GM12878 (cell line): ENCODE measurements at regions not wholly inside any gene's neighbourhood (a gene's known extent, or its start where the extent isn't known, plus 50 kb on each side); places are given as distances from the start of the nearest gene placed in this dataset.

Experiments
- ATAC-seq: fragments of 200-7000 bp; cut with Tn5 transposase; 3 replicates; pipeline ENCODE4 v1.9.1; 2020; ENCODE audit warnings: mild to moderate bottlenecking, moderate library complexity
- BruUV-seq: library from RNA; stranded (reverse); fragments of 400-500 nt; replicated peaks from 2 replicates; lab custom pipeline; 2021; lab: Mats Ljungman, UMichigan
- CTCF ChIA-PET: fragments of 300-600 bp; sonication (Branson Sonifier 250); formaldehyde crosslinking; extraction: SDS; loops from one replicate; lab custom pipeline; 2021; ENCODE audit warnings: inconsistent platforms; lab: Yijun Ruan, JAX
- POLR2A ChIA-PET: fragments of 350-600 bp; formaldehyde crosslinking; extraction: SDS; loops from one replicate; lab custom pipeline; 2021; ENCODE audit warnings: inconsistent platforms; lab: Charles Lee
- RAD21 ChIA-PET: fragments of 300-600 bp; sonication (Branson Sonifier 250); formaldehyde crosslinking; loops from one replicate; lab custom pipeline; 2023; ENCODE audit warnings: antibody characterized with exemption; ENCODE audit not compliant: unreplicated experiment; lab: Charles Lee
- SMC1A ChIA-PET: fragments of 300-600 bp; sonication (Branson Sonifier 250); formaldehyde crosslinking; loops from one replicate; lab custom pipeline; 2023; ENCODE audit not compliant: unreplicated experiment, uncharacterized antibody; lab: Charles Lee
- DNase-seq: peaks from one replicate; pipeline ENCODE4 v3.0.0-alpha.2; 2011; ENCODE audit warnings: low read depth, low spot score
- FAIRE-seq: peaks from 3 replicates; lab custom pipeline; 2011; peaks lifted over from hg19 to GRCh38; lab: Jason Lieb, UNC
- H2AFZ ChIP-seq: 2 replicates; pipeline ENCODE4 v1.6.0; 2011; ENCODE audit warnings: low read depth, low read length, control low read depth; ENCODE audit not compliant: control insufficient read depth
- H3K27ac ChIP-seq: 2 replicates; pipeline ENCODE4 v1.5.1; 2011; ENCODE audit warnings: control low read depth; ENCODE audit not compliant: control insufficient read depth, insufficient read depth
- H3K27me3 ChIP-seq, 2 experiments: replicated peaks in 1 of 2; 2 replicates each; pipeline versions ENCODE4 v1.6.0 to v1.6.1; 2011; ENCODE audit warnings: low read length in 1 of 2; ENCODE audit not compliant: control insufficient read depth in 2 of 2, insufficient read depth in 2 of 2
- H3K36me3 ChIP-seq, 2 experiments: 2 replicates each; pipeline ENCODE4 v1.5.1; 2011; ENCODE audit warnings: low read length in 1 of 2; ENCODE audit not compliant: control insufficient read depth in 2 of 2, insufficient read depth in 2 of 2
- H3K4me1 ChIP-seq: 2 replicates; pipeline ENCODE4 v1.6.1; 2011; ENCODE audit warnings: mild to moderate bottlenecking, low read length, moderate library complexity, mixed read lengths; ENCODE audit not compliant: control insufficient read depth, insufficient read depth
- H3K4me2 ChIP-seq: 2 replicates; pipeline ENCODE4 v1.6.0; 2011; ENCODE audit warnings: control low read depth; ENCODE audit not compliant: control insufficient read depth, insufficient read depth
- H3K4me3 ChIP-seq: fragments of 200-600 bp; sonication (generic); 2 replicates; pipeline ENCODE4 v1.5.1; 2016
- H3K79me2 ChIP-seq: 2 replicates; pipeline ENCODE4 v1.6.0; 2011; ENCODE audit warnings: low read length; ENCODE audit not compliant: control insufficient read depth, insufficient read depth
- H3K9ac ChIP-seq: 2 replicates; pipeline ENCODE4 v1.8.0; 2011; ENCODE audit warnings: low read length, control low read depth, mixed read lengths; ENCODE audit not compliant: control insufficient read depth, insufficient read depth
- H3K9me3 ChIP-seq: replicated peaks from 3 replicates; pipeline ENCODE4 v1.5.1; 2011; ENCODE audit warnings: mild to moderate bottlenecking, low read length; ENCODE audit not compliant: control insufficient read depth, insufficient read depth
- H4K20me1 ChIP-seq: 2 replicates; pipeline ENCODE4 v1.6.0; 2011; ENCODE audit not compliant: control insufficient read depth, insufficient read depth
- IKZF1 ChIP-seq: fragments of 450-650 bp; conservative IDR thresholded peaks from 2 replicates; pipeline ENCODE4 v1.6.1; 2017; ENCODE audit warnings: antibody characterized with exemption, mild to moderate bottlenecking
- NRF1 ChIP-seq: conservative IDR thresholded peaks from 2 replicates; pipeline ENCODE4 v1.6.1; 2011; ENCODE audit warnings: mild to moderate bottlenecking, low read depth, low read length, improper control_type of control experiment
- SUZ12 ChIP-seq: fragments of 200-600 bp; sonication (generic); IDR thresholded peaks from one replicate; pipeline ENCODE4 v1.6.1; 2018; ENCODE audit warnings: antibody characterized with exemption, mild to moderate bottlenecking; ENCODE audit not compliant: unreplicated experiment
- ZNF384 ChIP-seq: IDR thresholded peaks from 2 replicates; pipeline ENCODE4 v1.6.1; 2012; ENCODE audit warnings: low read depth, mild to moderate bottlenecking, low read length, improper control_type of control experiment, borderline replicate concordance
- WGBS: methylation state at CpG from one replicate; pipeline ENCODE4 v1.1.6; 2016; ENCODE audit warnings: low lambda C conversion rate; ENCODE audit not compliant: insufficient replicate concordance, insufficient coverage; ENCODE audit errors: missing lambda C conversion rate; 5-methylcytosine and 5-hydroxymethylcytosine counted together
- in situ Hi-C: fragments of 300-500 bp; cut with MboI; formaldehyde crosslinking; loops from 9 replicates; pipeline ENCODE4 v1.14.3; 2018; ENCODE audit warnings: mixed read lengths
- intact Hi-C: fragments of 100-400 bp; cut with micrococcal nuclease; formaldehyde crosslinking; loops from one replicate; pipeline ENCODE4 v1.14.2; 2022; ENCODE audit not compliant: unreplicated experiment
- TF ChIP-seq, protein P1 (sequence below): fragments of 450-650 bp; formaldehyde crosslinking; IDR thresholded peaks from 2 replicates; pipeline ENCODE4 v1.4.0; 2020; ENCODE audit warnings: mild to moderate bottlenecking, moderate library complexity
- TF ChIP-seq, protein P2 (sequence below): IDR thresholded peaks from 2 replicates; pipeline ENCODE4 v1.6.1; 2012; ENCODE audit warnings: mild to moderate bottlenecking, low read depth, low read length
- TF ChIP-seq, protein P3 (sequence below): fragments of 150-350 bp; IDR thresholded peaks from 2 replicates; pipeline ENCODE4 v1.6.1; 2014; ENCODE audit warnings: mild to moderate bottlenecking, low read depth, low read length

DNA sequence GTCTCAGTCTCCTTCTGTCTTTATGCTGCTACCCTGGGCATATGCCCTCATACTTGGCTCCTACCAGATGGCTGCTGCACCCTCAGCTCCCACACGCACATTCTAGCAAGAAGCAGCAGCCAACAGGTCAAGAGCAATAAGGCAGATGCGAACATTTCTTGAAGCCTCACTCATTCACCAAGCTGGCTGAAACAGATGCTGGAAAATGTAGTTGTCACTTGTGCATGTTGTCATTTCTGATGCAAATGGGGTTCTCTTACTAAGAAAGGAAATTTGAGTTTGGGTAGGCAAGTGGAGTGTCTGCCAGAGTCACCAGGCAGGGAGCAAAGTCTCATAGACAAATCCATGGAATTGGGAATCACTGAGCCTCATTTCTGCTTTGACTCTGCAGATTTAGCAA is 57.4 kb upstream of the SORBS2 start:
- RAD21 ChIA-PET, result no interaction called here
- no TSS peak for BruUV-seq
- Histone ChIP-seq H3K9me3 (no peaks in the 10 kb centered on the region), H3K4me2 (no peak overlapping the region), H4K20me1 (no peaks in the 10 kb centered on the region), H3K36me3 (no peaks in the 10 kb centered on the region), H3K9ac (no peak overlapping the region), H3K27ac (no peak overlapping the region), H3K79me2 (no peaks in the 10 kb centered on the region), H3K4me1 (no peaks in the 10 kb centered on the region), H3K4me3 (no peak overlapping the region), H2AFZ (no peak overlapping the region), H3K27me3 (no peaks in the 10 kb centered on the region; a peak in 1 of 4 replicates)
- no peak for FAIRE-seq
- WGBS, result 100% methylated on average over 2 of the region's 2 CpGs
- no peak for ATAC-seq
- SMC1A ChIA-PET, result no interaction called here
- intact Hi-C loops, result no loop called here
- TF ChIP-seq NRF1, result no peak
- TF ChIP-seq, protein P1, sequence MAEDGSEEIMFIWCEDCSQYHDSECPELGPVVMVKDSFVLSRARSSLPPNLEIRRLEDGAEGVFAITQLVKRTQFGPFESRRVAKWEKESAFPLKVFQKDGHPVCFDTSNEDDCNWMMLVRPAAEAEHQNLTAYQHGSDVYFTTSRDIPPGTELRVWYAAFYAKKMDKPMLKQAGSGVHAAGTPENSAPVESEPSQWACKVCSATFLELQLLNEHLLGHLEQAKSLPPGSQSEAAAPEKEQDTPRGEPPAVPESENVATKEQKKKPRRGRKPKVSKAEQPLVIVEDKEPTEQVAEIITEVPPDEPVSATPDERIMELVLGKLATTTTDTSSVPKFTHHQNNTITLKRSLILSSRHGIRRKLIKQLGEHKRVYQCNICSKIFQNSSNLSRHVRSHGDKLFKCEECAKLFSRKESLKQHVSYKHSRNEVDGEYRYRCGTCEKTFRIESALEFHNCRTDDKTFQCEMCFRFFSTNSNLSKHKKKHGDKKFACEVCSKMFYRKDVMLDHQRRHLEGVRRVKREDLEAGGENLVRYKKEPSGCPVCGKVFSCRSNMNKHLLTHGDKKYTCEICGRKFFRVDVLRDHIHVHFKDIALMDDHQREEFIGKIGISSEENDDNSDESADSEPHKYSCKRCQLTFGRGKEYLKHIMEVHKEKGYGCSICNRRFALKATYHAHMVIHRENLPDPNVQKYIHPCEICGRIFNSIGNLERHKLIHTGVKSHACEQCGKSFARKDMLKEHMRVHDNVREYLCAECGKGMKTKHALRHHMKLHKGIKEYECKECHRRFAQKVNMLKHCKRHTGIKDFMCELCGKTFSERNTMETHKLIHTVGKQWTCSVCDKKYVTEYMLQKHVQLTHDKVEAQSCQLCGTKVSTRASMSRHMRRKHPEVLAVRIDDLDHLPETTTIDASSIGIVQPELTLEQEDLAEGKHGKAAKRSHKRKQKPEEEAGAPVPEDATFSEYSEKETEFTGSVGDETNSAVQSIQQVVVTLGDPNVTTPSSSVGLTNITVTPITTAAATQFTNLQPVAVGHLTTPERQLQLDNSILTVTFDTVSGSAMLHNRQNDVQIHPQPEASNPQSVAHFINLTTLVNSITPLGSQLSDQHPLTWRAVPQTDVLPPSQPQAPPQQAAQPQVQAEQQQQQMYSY, result no peak
- POLR2A ChIA-PET, result no interaction called here
- CTCF ChIA-PET, result interaction anchor here (0.6 kb wide), 1 partner anchor 268 kb away, joined by 3 read pairs; no protein-coding TSS in a partner anchor
- in situ Hi-C loops, result no loop called here
- DNase-seq, result no peak

DNA sequence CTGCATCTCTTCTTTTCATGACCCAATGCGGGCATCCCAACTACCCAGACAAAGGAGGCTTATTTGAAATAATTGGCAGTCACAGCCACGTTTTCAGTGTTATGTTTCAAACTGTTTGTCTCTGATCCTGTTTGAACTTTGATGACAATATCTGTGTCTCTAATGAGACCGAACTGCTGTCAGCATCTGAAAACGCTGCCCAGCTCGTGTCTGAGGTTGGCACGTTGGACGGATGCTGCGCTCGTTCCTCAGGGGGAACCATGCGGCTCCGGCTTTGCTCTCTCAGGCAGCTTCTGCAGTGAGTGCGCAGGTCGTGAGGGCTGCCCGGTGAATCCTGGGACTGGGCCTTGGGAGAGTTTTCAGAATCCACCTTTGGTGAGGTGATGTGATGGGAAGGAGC is 58.4 kb upstream of the SORBS2 start:
- H3K79me2 ChIP-seq, result no peaks in the 10 kb centered on the region
- DNase-seq (no peak), ATAC-seq (no peak), FAIRE-seq (no peak)
- H3K4me2 ChIP-seq, result no peak overlapping the region
- no peak overlapping the region for H3K9ac ChIP-seq
- no peak overlapping the region for H3K4me3 ChIP-seq
- SMC1A ChIA-PET, result no interaction called here
- WGBS, result 70% methylated on average over 14 of the region's 14 CpGs
- H3K27me3 ChIP-seq, result no peaks in the 10 kb centered on the region; a peak in 1 of 4 replicates
- H3K9me3 ChIP-seq, result no peaks in the 10 kb centered on the region
- intact Hi-C loops (no loop called here), in situ Hi-C loops (no loop called here)
- BruUV-seq, result no TSS peak
- H4K20me1 ChIP-seq, result no peaks in the 10 kb centered on the region
- RAD21 ChIA-PET, result no interaction called here
- POLR2A ChIA-PET, result no interaction called here
- H3K36me3 ChIP-seq, result no peaks in the 10 kb centered on the region
- H2AFZ ChIP-seq, result no peak overlapping the region
- no peak overlapping the region for H3K27ac ChIP-seq
- H3K4me1 ChIP-seq, result no peaks in the 10 kb centered on the region
- CTCF ChIA-PET, result no interaction called here
- TF ChIP-seq, protein P2, sequence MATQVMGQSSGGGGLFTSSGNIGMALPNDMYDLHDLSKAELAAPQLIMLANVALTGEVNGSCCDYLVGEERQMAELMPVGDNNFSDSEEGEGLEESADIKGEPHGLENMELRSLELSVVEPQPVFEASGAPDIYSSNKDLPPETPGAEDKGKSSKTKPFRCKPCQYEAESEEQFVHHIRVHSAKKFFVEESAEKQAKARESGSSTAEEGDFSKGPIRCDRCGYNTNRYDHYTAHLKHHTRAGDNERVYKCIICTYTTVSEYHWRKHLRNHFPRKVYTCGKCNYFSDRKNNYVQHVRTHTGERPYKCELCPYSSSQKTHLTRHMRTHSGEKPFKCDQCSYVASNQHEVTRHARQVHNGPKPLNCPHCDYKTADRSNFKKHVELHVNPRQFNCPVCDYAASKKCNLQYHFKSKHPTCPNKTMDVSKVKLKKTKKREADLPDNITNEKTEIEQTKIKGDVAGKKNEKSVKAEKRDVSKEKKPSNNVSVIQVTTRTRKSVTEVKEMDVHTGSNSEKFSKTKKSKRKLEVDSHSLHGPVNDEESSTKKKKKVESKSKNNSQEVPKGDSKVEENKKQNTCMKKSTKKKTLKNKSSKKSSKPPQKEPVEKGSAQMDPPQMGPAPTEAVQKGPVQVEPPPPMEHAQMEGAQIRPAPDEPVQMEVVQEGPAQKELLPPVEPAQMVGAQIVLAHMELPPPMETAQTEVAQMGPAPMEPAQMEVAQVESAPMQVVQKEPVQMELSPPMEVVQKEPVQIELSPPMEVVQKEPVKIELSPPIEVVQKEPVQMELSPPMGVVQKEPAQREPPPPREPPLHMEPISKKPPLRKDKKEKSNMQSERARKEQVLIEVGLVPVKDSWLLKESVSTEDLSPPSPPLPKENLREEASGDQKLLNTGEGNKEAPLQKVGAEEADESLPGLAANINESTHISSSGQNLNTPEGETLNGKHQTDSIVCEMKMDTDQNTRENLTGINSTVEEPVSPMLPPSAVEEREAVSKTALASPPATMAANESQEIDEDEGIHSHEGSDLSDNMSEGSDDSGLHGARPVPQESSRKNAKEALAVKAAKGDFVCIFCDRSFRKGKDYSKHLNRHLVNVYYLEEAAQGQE, result no peak
- TF ChIP-seq SUZ12 (no peak), ZNF384 (no peak), IKZF1 (no peak)
- TF ChIP-seq, protein P3, sequence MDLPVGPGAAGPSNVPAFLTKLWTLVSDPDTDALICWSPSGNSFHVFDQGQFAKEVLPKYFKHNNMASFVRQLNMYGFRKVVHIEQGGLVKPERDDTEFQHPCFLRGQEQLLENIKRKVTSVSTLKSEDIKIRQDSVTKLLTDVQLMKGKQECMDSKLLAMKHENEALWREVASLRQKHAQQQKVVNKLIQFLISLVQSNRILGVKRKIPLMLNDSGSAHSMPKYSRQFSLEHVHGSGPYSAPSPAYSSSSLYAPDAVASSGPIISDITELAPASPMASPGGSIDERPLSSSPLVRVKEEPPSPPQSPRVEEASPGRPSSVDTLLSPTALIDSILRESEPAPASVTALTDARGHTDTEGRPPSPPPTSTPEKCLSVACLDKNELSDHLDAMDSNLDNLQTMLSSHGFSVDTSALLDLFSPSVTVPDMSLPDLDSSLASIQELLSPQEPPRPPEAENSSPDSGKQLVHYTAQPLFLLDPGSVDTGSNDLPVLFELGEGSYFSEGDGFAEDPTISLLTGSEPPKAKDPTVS, result no peak
